GM21526 (cell line): ENCODE measurements at regions not wholly inside any gene's neighbourhood (a gene's known extent, or its start where the extent isn't known, plus 50 kb on each side); places are given as distances from the start of the nearest gene placed in this dataset.

ENCODE experiments used
- ATAC-seq: cut with Tn5 transposase; IDR thresholded peaks from one replicate; pipeline ENCODE4 v1.9.1; 2021; ENCODE audit warnings: moderate library complexity; ENCODE audit not compliant: unreplicated experiment, low FRiP score

- no peak for ATAC-seq
Observed at GRCh38 chr11:134830312-134830711, 418.3 kb upstream of the B3GAT1 start.

- ATAC-seq: no peak
Observed at GRCh38 chr11:134823970-134824369, 411.9 kb upstream of the B3GAT1 start.

DNA sequence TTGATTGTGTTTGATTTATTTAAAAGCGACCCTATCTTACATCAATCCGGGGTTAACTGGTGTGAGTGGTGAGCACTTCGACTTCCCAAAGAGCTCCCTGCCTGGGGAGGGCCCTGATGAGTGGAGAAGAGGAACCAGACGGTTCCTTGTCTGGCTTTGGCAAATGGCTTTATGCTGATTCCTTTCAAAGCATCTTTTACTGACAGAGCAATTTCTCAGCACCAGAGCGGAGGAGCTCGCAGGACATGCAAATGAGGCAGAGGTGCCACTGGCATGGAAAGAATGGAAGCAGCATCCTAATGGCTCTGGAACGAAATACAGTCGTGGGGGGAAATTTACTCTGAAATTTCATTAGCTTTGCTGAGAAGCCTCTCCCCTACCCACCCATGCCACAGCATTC, 410.9 kb upstream of the B3GAT1 start:
- ATAC-seq: no peak

DNA sequence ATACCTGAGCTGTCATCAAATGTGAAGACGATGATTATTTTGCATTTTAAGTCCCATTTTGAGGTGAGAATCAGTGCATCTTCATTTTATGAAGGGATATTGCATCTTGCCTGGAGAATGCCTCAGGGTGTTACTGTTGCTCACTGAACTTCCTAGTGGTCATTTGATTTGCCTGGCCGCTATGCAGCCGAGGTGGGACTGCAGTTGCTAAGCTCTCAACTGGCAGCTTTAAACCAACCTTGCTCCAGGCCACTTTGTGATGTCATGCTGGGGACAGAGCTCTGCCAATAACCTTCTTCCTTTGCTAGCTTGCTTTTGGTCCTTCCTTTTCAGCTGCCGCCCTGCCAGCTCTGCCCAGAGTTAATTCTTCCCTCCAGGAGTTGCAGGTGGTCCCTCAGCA, 409.4 kb upstream of the B3GAT1 start:
- ATAC-seq: no peak

GRCh38 chr11:134819041-134819440, 407.0 kb upstream of the B3GAT1 start:
- ATAC-seq: no peak

DNA sequence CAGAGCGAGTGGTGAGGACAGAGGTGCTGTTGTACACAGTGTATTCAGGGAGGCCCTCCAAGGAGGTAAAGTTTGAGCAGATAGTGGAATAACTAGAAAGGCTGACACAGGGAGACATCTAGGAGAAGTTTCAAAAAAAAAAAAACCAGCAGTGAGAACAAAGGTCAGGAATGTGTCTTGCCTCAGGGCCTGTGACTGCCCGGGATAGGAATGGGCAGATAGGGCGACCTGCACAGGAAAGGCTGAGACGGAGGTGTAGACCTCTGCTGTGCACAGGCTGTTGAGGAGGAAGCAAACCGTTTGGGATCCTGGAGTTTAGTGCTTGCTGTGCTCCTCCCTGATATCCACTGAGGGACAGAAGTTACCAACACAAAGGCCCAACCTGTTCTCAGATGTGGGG, 406.5 kb upstream of the B3GAT1 start:
- no peak for ATAC-seq

DNA sequence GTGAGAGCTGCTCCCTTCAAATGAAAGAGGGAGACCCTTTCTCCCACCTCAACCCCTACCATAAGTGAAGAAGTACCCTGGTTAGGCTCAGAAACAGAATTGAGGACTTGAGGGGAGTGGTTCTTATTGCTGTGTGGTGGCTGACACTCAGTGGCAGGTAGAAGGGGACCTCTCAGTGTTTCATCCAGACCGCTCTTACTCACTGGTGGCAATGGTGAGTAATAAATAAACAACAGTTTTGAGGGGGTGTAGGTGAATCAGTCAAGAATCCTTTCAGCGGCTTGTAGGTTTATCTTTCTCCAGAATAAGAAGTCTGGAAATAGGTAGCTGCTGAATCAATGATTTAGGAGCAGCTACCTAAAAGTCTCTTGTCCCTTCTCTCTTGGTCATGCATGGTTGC, 403.4 kb upstream of the B3GAT1 start:
- no peak for ATAC-seq

- ATAC-seq: no peak
Observed at GRCh38 chr11:134807997-134808396, 396.0 kb upstream of the B3GAT1 start.

- ATAC-seq: no peak
Observed at GRCh38 chr11:134802598-134802997, 390.6 kb upstream of the B3GAT1 start.

DNA sequence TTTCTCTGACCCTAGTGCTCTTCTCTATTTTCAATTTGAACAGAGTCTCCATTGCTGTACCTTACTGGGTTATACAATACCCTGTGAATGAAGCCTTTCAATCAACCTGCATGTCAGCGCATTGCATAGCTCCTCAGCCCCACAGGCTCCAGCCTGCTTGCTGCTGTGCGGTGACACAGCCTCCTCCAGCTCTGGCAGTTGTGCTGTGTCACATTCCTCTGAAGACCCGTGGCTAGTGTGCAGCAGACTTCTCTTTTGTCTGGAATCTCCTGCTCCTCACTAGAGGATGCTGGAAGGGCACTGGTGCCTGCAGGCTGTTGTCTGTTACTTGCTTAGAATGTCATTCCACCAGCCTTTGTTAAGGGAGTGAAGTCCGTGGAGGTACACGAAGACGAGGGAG, 390.1 kb upstream of the B3GAT1 start:
- ATAC-seq: no peak

DNA sequence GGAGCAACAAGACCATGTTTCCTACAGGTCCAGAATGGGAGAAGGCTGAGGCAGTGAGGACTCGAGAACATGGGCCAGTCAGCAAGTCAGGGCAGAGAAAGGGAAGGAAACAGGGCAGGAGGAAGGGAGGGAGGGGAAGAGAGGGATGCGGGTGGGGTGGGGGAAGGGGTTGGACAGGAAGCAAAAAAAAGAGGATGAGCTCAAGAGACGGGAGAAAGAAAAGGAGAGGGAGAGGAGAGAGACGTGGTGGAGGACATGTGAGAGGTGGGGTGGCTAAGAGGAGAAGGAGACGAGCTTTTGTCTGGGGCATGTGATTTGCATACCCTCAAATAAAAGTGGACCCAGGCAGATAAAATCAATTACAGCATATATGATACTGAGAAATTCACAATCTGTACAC, 389.5 kb upstream of the B3GAT1 start:
- no peak for ATAC-seq

DNA sequence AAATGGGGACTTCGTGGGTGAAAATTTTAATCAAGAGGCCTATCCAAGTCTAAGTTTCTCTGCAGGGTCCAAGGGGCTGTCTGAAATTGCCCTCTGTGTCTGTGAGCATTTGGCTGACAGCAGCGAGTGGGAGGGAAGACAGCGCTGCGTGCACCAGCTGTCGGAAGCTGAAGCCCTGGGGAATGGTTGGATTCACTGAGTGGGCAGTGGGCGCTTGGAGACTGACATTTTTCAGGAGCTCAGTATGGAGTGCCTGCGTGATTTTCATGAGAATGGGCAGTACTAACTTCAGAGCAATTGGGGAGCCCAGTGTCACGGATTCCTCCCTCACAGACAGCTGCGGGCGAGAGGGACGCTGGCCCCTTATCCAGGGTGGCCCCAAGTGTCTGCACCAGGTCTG, 388.8 kb upstream of the B3GAT1 start:
- ATAC-seq: no peak

DNA sequence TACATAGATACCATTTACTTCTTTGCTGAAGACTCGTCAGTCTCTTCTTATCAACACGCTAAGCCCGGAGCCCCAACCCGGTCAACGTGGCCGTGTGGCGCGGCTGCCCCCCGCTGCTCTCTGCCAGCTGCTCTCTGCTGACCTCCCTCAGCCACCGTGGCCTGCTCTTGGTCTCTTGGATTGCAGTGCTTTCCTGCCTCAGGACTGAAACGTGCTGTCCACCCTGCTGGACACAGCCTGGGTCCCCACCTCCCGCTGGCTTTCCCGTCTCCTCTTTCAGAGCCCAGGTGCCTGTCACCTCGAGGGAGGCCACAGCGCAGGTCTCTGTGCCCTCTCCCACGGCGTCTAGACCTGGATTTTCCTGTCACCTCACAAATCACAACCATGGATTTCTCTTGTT, 388.1 kb upstream of the B3GAT1 start:
- no peak for ATAC-seq

GRCh38 chr11:134799386-134799785, 387.3 kb upstream of the B3GAT1 start:
- ATAC-seq: no peak

GRCh38 chr11:134797411-134798089, 385.5 kb upstream of the B3GAT1 start:
- ATAC-seq: no peak

DNA sequence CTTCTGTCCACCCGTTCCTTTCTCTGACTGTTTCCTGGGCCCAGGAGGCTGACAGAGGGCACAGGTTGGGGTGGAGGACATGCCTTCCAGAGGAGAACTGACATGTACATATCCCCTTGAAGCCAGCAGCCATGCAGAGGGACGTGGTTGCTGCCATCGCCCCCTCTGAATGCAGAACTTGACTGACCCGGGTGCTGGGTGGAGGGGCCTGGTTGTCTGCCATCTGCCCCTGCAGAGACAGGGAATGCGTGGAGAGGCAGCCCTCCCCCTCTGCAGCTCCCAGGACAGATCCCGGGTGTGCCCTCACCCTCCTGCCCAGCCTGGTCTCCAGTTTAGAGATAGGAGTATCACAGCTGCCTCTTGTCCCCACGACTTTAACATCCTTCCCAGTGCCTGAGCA, 383.0 kb upstream of the B3GAT1 start:
- no peak for ATAC-seq

GRCh38 chr11:134794192-134794591, 382.1 kb upstream of the B3GAT1 start:
- ATAC-seq: no peak

DNA sequence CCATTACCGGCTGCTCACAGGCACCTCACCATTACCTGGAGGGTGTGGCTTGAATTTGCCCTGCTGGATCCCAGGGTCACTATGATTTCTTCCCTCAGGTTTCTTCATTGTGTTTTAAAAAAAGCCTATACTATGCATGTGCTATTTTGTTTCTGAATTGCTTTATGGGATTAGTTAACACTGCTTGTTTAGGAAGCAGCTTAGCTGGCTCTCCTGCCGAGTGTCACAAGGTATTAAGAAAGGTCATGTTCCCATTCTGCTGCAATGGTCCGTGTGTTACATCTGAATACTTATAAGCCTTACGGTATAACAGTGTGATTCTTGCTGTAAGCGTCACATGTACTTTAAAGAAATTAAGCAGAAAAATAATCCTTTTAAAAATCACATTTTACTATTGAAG, 380.6 kb upstream of the B3GAT1 start:
- ATAC-seq: no peak

DNA sequence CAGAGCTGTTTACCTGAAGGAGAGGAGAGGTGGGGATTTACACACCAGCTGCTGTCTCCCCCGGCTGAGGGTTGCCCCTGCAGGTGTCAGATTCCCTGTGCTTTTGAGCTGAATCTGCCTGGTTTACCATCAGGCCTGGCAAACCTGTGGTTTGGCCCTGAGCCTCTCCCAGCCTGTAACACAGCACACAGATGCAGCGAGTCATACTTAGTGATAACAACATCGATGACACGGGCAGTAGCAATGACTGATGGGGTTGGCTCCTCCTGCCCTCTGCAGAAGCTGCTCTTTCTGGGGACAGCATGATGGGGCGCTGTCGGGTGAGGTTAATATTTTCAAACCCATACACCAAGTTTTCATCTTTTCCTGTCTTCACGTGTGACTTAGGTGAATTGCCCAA, 380.0 kb upstream of the B3GAT1 start:
- no peak for ATAC-seq

GRCh38 chr11:134791102-134791501, 379.1 kb upstream of the B3GAT1 start:
- ATAC-seq: no peak

DNA sequence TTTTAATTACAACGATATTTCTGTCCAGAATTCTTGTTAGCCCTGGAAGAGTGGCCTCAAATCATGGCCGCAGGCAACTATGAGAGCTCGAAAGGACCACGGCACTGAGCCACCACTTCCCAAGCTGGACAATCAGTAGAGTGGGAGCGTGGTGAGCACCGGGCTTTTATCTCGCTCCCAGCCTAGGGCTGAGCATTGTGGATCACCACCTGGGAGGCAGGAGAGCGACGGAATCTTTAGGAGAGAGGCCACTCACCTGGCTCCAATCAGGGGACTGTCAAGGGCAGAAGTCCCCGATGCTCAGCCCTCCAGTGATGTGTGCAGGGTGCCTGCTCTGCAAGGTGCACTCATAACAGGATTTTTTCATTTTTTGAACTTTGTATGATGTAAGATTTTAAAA, 377.1 kb upstream of the B3GAT1 start:
- ATAC-seq: no peak

- no peak for ATAC-seq
Observed at GRCh38 chr11:134786636-134787035, 374.6 kb upstream of the B3GAT1 start.

GRCh38 chr11:134785660-134786284, 373.7 kb upstream of the B3GAT1 start:
- ATAC-seq: no peak
